RWPE1 (cell line): ENCODE measurements at regions not wholly inside any gene's neighbourhood (a gene's known extent, or its start where the extent isn't known, plus 50 kb on each side); places are given as distances from the start of the nearest gene placed in this dataset.

Source experiments
- CTCF ChIA-PET: fragments of 350-600 bp; sonication (Branson Sonifier 250); formaldehyde crosslinking; extraction: SDS; loops from one replicate; lab custom pipeline; 2021; lab: Yijun Ruan, JAX
- POLR2A ChIA-PET: fragments of 400-600 bp; formaldehyde crosslinking; extraction: SDS; loops from one replicate; lab custom pipeline; 2020; ENCODE audit warnings: antibody characterized with exemption; ENCODE audit not compliant: low non-redundant PET; lab: Yijun Ruan, JAX
- DNase-seq: peaks from one replicate; pipeline ENCODE4 v3.0.0; 2012; ENCODE audit warnings: low spot score
- H3K27ac ChIP-seq: fragments of 450-650 bp; 2 replicates; pipeline ENCODE4 v1.5.1; 2017
- TF ChIP-seq, protein P1 (sequence below): fragments of 450-650 bp; conservative IDR thresholded peaks from 2 replicates; pipeline ENCODE4 v1.5.1; 2017; ENCODE audit warnings: low read depth, mild to moderate bottlenecking

GRCh38 chr4:179738822-179739221 is 2296.6 kb upstream of the AGA start:
- H3K27ac ChIP-seq, result no peak overlapping the region
- CTCF ChIA-PET, result no interaction called here
- POLR2A ChIA-PET, result no interaction called here
- DNase-seq, result no peak
- TF ChIP-seq, protein P1, sequence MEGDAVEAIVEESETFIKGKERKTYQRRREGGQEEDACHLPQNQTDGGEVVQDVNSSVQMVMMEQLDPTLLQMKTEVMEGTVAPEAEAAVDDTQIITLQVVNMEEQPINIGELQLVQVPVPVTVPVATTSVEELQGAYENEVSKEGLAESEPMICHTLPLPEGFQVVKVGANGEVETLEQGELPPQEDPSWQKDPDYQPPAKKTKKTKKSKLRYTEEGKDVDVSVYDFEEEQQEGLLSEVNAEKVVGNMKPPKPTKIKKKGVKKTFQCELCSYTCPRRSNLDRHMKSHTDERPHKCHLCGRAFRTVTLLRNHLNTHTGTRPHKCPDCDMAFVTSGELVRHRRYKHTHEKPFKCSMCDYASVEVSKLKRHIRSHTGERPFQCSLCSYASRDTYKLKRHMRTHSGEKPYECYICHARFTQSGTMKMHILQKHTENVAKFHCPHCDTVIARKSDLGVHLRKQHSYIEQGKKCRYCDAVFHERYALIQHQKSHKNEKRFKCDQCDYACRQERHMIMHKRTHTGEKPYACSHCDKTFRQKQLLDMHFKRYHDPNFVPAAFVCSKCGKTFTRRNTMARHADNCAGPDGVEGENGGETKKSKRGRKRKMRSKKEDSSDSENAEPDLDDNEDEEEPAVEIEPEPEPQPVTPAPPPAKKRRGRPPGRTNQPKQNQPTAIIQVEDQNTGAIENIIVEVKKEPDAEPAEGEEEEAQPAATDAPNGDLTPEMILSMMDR, result no peak

- TF ChIP-seq, protein P1, result no peak
- CTCF ChIA-PET, result no interaction called here
- POLR2A ChIA-PET, result no interaction called here
- DNase-seq, result no peak
- H3K27ac ChIP-seq, result no peak overlapping the region
Observed at GRCh38 chr4:179747218-179747910, 2305.1 kb upstream of the AGA start.

GRCh38 chr4:179748837-179749236 is 2306.6 kb upstream of the AGA start:
- CTCF ChIA-PET, result no interaction called here
- POLR2A ChIA-PET, result no interaction called here
- TF ChIP-seq, protein P1, result no peak
- no peak for DNase-seq
- no peak overlapping the region for H3K27ac ChIP-seq

DNA sequence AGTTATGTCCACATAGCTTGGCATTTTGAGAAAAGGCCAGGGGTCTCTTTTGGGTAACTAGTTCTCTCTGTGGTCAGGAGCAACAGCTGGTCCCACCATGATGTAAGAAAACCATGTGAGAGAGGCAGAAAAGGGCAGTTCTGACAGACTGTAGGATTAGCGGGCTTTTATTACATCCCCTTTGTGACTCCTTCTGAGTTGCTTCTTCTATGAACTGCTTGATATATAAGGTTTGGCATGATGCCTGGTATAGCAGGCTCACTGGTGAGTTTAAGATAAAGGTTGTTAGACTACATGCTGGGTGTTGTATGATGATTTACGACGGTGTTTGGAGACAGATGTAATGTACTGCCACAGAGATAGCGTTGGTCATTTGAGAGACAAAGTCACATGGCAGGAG is 2308.1 kb upstream of the AGA start:
- no peak for DNase-seq
- ChIA-PET CTCF (no interaction called here), POLR2A (no interaction called here)
- TF ChIP-seq, protein P1, result no peak
- no peak overlapping the region for H3K27ac ChIP-seq

DNA sequence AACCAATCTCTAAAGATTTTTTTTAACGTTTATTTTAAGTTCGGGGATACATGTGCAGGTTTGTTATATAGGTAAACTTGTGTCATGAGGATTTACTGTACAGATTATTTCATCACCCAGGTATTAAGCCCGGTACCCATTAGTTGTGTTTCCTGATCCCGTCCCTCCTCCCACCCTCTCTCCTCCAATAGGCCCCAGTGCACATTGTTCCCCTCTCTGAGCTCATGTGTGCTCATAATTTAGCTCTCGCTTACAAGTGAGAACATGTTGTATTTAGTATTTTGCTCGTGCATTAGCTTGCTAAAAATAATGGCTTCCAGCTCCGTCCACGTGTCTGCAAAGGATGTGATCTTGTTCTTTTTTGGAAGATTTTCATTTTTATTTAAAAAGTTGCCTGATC is 2309.4 kb upstream of the AGA start:
- no peak overlapping the region for H3K27ac ChIP-seq
- CTCF ChIA-PET, result no interaction called here
- TF ChIP-seq, protein P1, result no peak
- POLR2A ChIA-PET, result no interaction called here
- DNase-seq, result no peak

GRCh38 chr4:179755322-179755721 is 2313.1 kb upstream of the AGA start:
- TF ChIP-seq, protein P1, result no peak
- CTCF ChIA-PET, result no interaction called here
- no peak for DNase-seq

More at GRCh38 chr4:179755322-179755721, 2313.1 kb upstream of the AGA start:
- H3K27ac ChIP-seq, result no peak overlapping the region
- POLR2A ChIA-PET, result no interaction called here
